GM23248 (cell line): ENCODE measurements at regions not wholly inside any gene's neighbourhood (a gene's known extent, or its start where the extent isn't known, plus 50 kb on each side); places are given as distances from the start of the nearest gene placed in this dataset.

Experiments
- DNase-seq: peaks from one replicate; pipeline ENCODE4 v3.0.0-alpha.2; 2015
- H2AFZ ChIP-seq: fragments of 200-600 bp; sonication (generic); 2 replicates; pipeline ENCODE4 v1.6.1; 2016; ENCODE audit warnings: antibody characterized with exemption
- H3F3A ChIP-seq: fragments of 200-600 bp; sonication (generic); 2 replicates; pipeline ENCODE4 v1.6.1; 2016; ENCODE audit warnings: mild to moderate bottlenecking, antibody characterized with exemption, mixed run types; ENCODE audit not compliant: insufficient read depth
- H3K27ac ChIP-seq: fragments of 200-600 bp; sonication (generic); 2 replicates; pipeline ENCODE4 v1.5.1; 2016; ENCODE audit warnings: mild to moderate bottlenecking
- H3K27me3 ChIP-seq: fragments of 200-600 bp; sonication (generic); replicated peaks from 2 replicates; pipeline ENCODE4 v1.6.1; 2016; ENCODE audit warnings: mild to moderate bottlenecking; ENCODE audit not compliant: insufficient read depth
- H3K36me3 ChIP-seq: fragments of 200-600 bp; sonication (generic); 2 replicates; pipeline ENCODE4 v1.6.1; 2016; ENCODE audit warnings: low read depth, mild to moderate bottlenecking
- H3K4me1 ChIP-seq: fragments of 200-600 bp; sonication (generic); 2 replicates; pipeline ENCODE4 v1.6.1; 2016; ENCODE audit warnings: mild to moderate bottlenecking; ENCODE audit not compliant: insufficient read depth
- H3K4me2 ChIP-seq: fragments of 200-600 bp; sonication (generic); one replicate; pipeline ENCODE4 v1.6.1; 2016; ENCODE audit warnings: mild to moderate bottlenecking; ENCODE audit not compliant: unreplicated experiment
- H3K4me3 ChIP-seq: fragments of 200-600 bp; sonication (generic); 2 replicates; pipeline ENCODE4 v1.5.1; 2016; ENCODE audit warnings: mild to moderate bottlenecking
- H3K79me2 ChIP-seq: fragments of 200-600 bp; sonication (generic); 2 replicates; pipeline ENCODE4 v1.6.1; 2016; ENCODE audit warnings: mild to moderate bottlenecking; ENCODE audit not compliant: insufficient read depth
- H3K9ac ChIP-seq: fragments of 200-600 bp; sonication (generic); 2 replicates; pipeline ENCODE4 v1.6.1; 2016; ENCODE audit warnings: mild to moderate bottlenecking
- H3K9me2 ChIP-seq: fragments of 200-600 bp; sonication (generic); 2 replicates; pipeline ENCODE4 v1.6.1; 2016; ENCODE audit warnings: mixed run types, mild to moderate bottlenecking, moderate library complexity; ENCODE audit not compliant: insufficient read depth
- H3K9me3 ChIP-seq: fragments of 200-600 bp; sonication (generic); one replicate; pipeline ENCODE4 v1.6.1; 2017; ENCODE audit warnings: low read depth
- H4K20me1 ChIP-seq: fragments of 200-600 bp; sonication (generic); 2 replicates; pipeline ENCODE4 v1.6.0; 2016; ENCODE audit not compliant: insufficient read depth
- EZH2 ChIP-seq: fragments of 200-600 bp; sonication (generic); IDR thresholded peaks from 2 replicates; pipeline ENCODE4 v1.6.1; 2018; ENCODE audit warnings: antibody characterized with exemption, mild to moderate bottlenecking; ENCODE audit not compliant: insufficient read depth, poor library complexity, severe bottlenecking
- EZH2phosphoT487 ChIP-seq: fragments of 200-600 bp; sonication (generic); IDR thresholded peaks from 2 replicates; pipeline ENCODE4 v1.6.1; 2018; ENCODE audit warnings: antibody characterized with exemption, moderate library complexity, mild to moderate bottlenecking, low read depth; ENCODE audit not compliant: insufficient read depth
- WGBS, 2 experiments: methylation state at CpG; one replicate each; pipeline ENCODE4 v1.1.6; 2015 to 2017; ENCODE audit warnings: low lambda C conversion rate in 2 of 2, low coverage in 1 of 2; ENCODE audit errors: missing lambda C conversion rate in 2 of 2; 5-methylcytosine and 5-hydroxymethylcytosine counted together
- in situ Hi-C: fragments of 300-500 bp; cut with MboI; formaldehyde crosslinking; loops from 2 replicates; pipeline ENCODE4 v1.15.0; 2020

DNA sequence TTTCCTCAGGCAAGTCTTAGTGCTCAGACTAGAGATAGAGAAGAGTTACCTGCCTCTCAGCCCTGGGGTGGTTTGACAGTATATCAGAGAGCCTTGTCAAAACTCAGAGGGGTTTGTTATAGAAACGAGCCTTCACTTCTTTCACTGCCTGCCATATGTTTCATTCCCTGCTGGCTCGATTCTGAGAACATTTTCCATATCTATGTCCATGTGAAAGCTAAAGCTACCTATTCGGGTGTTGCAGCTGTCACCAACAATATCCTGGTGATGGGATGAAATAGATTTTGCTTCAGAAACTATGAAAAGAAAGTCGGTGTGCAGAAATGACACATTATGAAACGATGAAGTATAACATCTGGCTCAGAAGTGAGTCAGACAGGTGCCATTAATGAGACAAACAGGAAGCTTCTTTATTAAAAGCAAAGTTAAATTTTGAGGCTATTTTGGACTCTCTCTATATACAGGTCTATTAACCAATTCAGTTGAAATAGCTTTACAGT is 56.1 kb upstream of the TANK start:
- Histone ChIP-seq H3K4me1 (peaks cover 9% of the 10 kb centered on the region), H2AFZ (no peak overlapping the region), H3K9ac (no peak overlapping the region), H3K9me3 (no peaks in the 10 kb centered on the region), H3K27me3 (no peaks in the 10 kb centered on the region), H3F3A (no peaks in the 10 kb centered on the region), H3K9me2 (no peaks in the 10 kb centered on the region), H3K27ac (no peak overlapping the region), H3K4me2 (no peak overlapping the region), H3K79me2 (no peaks in the 10 kb centered on the region), H4K20me1 (no peaks in the 10 kb centered on the region), H3K4me3 (no peak overlapping the region), H3K36me3 (no peaks in the 10 kb centered on the region)
- 59 to 68% methylated on average over 5 of the region's 5 CpGs for whole genome bisulfite sequencing, 2 experiments
- in situ Hi-C loops, result no loop called here
- DNase-seq, result no peak
- TF ChIP-seq EZH2phosphoT487 (no peak), EZH2 (no peak)

DNA sequence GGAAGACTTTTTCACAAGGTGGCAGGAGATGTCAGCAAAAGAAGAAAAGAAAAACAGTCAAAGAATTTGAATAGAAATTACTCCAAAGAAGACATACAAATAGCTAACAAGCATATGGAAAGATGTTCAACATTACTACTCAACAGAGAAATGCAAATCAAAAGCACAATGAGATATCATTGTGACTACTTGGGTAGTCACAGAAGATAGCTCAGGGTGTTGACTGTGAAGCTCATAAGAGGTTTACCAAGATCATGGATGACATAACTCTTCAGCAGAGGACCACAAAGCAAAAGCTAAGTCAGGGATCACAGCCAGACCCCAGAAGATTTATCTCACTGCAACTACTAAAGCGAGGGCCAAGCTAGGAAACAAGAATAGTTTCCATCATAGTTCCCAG is 53.0 kb upstream of the TANK start:
- Histone ChIP-seq H3K9ac (no peak overlapping the region), H3K27me3 (no peaks in the 10 kb centered on the region), H4K20me1 (no peaks in the 10 kb centered on the region), H3F3A (no peaks in the 10 kb centered on the region), H3K4me1 (peaks cover 8% of the 10 kb centered on the region), H3K27ac (no peak overlapping the region), H3K79me2 (no peaks in the 10 kb centered on the region), H3K4me3 (no peak overlapping the region), H3K4me2 (no peak overlapping the region), H3K36me3 (no peaks in the 10 kb centered on the region), H3K9me2 (no peaks in the 10 kb centered on the region), H3K9me3 (no peaks in the 10 kb centered on the region), H2AFZ (no peak overlapping the region)
- WGBS, 2 experiments, result 96 to 100% methylated on average over 1 of the region's 1 CpG
- in situ Hi-C loops, result no loop called here
- TF ChIP-seq EZH2phosphoT487 (no peak), EZH2 (no peak)
- DNase-seq, result no peak
